Activated naive CD8-positive, alpha-beta T cell treated with anti-CD3 and anti-CD28 coated beads, Interleukin-2, amount 50 U/mL, for 24 hours (primary cell): ENCODE measurements at regions not wholly inside any gene's neighbourhood (a gene's known extent, or its start where the extent isn't known, plus 50 kb on each side); places are given as distances from the start of the nearest gene placed in this dataset.
"Not testable (repeated sequence)": the region's sequence is repeated elsewhere in the genome, so short reads cannot be mapped to it uniquely, and the experiment has no call there.

Source experiments
- ATAC-seq: fragments of 150-1000 bp; cut with Tn5 transposase; one replicate; pipeline ENCODE4 v1.10.0; 2021
- DNase-seq: peaks from one replicate; pipeline ENCODE4 v3.0.0; 2021
- H3K27ac Mint-ChIP-seq: one replicate; pipeline ENCODE4 v1.8.0; 2021; ENCODE audit warnings: mild to moderate bottlenecking, mixed read lengths
- H3K27me3 Mint-ChIP-seq: one replicate; pipeline ENCODE4 v1.8.0; 2021; ENCODE audit warnings: mixed read lengths
- H3K36me3 Mint-ChIP-seq: one replicate; pipeline ENCODE4 v1.8.0; 2021; ENCODE audit warnings: low read depth, mixed read lengths
- H3K4me1 Mint-ChIP-seq: one replicate; pipeline ENCODE4 v1.8.0; 2021; ENCODE audit warnings: mixed read lengths
- H3K4me3 Mint-ChIP-seq: one replicate; pipeline ENCODE4 v1.8.0; 2021; ENCODE audit warnings: mild to moderate bottlenecking, moderate library complexity, mixed read lengths
- H3K9me3 Mint-ChIP-seq: one replicate; pipeline ENCODE4 v1.8.0; 2021; ENCODE audit warnings: mixed read lengths

GRCh38 chr4:3948210-3948609 is 182.0 kb downstream of the ADRA2C start:
- H3K4me3 Mint-ChIP-seq, ATAC-seq, H3K27ac Mint-ChIP-seq, H3K27me3 Mint-ChIP-seq, H3K36me3 Mint-ChIP-seq, DNase-seq, H3K9me3 Mint-ChIP-seq, H3K4me1 Mint-ChIP-seq: not testable (repeated sequence)

DNA sequence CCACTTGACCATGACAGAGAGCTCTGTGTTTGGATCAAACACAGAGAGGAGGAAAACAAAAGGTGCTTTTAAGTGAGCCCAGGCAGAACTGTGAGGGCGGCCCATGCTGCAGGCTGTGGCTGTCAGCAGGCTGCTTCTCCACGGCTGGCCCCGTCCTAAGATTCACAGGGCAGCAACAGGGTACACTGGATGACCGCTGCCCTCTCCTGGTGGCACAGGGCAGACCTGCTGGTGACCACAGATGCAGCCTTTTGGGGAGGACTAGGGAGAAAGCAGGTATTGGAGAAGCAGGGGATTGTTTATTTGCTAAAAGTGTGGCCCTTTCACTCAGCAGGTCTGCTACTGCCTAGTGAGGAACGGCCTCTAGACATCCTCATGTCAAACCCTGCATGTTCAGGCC is 183.7 kb downstream of the ADRA2C start:
- DNase-seq, H3K36me3 Mint-ChIP-seq, H3K9me3 Mint-ChIP-seq, ATAC-seq, H3K4me3 Mint-ChIP-seq, H3K27ac Mint-ChIP-seq, H3K27me3 Mint-ChIP-seq: not testable (repeated sequence)
- peaks cover 13% of the 10 kb centered on the region for H3K4me1 Mint-ChIP-seq

DNA sequence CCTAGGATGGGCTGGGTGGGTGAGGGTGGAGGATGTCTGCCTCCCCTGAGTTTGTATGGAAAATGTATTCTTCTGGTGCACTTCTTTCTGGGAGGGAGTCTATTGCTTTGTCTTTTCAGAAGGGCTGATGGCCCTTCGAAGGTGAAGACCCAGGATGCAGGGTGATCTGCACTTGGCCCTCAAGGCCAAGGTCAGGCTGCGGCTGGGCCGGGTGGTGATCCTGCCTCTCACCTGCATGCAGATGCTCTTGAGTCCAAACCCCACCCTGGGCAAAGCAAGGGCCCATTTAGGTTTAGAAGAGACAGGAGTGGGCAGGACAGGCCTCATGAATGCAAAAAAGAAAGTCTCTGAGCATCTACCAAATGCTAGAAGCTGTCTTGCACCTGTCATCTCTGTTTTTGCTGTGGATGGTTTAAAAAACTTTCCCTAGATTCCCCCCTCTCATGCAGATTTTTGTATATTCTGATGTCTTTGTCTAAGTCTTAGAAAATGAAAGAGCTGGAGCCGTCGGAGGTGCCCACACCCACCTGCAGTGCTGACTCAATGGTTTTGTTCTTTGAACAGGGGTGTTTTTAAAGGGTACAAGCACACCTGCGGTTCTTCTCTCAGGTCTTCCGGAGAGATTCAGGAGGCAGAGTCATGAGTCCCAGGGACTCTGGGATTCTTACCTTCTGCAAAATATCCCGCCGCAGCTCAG is 186.4 kb downstream of the ADRA2C start:
- H3K36me3 Mint-ChIP-seq, H3K27me3 Mint-ChIP-seq, H3K27ac Mint-ChIP-seq, H3K4me3 Mint-ChIP-seq, H3K9me3 Mint-ChIP-seq, DNase-seq, ATAC-seq: not testable (repeated sequence)
- H3K4me1 Mint-ChIP-seq = peaks cover 17% of the 10 kb centered on the region

- H3K9me3 Mint-ChIP-seq, H3K27me3 Mint-ChIP-seq, H3K36me3 Mint-ChIP-seq, DNase-seq, H3K4me3 Mint-ChIP-seq, H3K27ac Mint-ChIP-seq, ATAC-seq: not testable (repeated sequence)
- H3K4me1 Mint-ChIP-seq = peaks cover 17% of the 10 kb centered on the region
Measured at GRCh38 chr4:3953140-3953489, 186.9 kb downstream of the ADRA2C start.

DNA sequence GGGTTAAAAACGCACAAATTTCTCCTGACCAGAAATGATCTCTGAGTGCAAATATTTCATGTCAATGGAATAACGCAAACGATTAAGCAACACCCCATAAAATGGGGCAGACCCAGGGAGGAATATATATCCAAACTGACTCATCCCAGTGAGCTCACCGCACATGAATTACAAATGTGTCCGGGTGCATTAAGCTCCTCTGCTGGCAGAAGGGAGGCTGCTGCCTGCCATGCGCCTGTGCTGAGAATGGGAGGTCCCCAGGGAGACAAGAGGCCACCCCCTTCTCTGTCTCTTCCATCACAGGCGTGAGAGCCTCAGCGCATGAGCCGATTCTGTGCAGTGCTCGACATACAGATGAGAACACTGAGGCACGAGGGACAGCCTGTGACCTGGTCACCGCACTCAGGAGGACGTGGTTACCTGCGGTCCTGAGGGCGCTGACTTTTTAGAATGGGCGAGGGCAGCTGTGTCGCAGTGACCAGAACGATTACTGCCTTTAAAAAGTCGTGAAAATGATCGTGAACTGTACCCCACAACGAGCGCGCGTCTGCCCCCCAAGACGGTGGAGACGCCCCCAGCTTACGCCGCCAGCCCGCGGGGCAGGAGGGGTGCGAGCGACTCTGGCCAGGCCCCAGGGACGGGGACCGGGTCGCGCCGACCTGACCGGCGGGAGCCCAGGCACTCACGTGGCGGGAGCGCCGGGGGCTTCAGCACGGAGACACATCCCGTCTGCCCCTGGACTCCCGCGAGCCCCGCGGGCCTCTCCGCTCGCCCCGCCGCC is 188.5 kb downstream of the ADRA2C start:
- not testable (repeated sequence) for H3K27me3 Mint-ChIP-seq, ATAC-seq, H3K9me3 Mint-ChIP-seq, H3K36me3 Mint-ChIP-seq
- Mint-ChIP-seq H3K27ac (peak overlapping the region; percentile 98), H3K4me1 (peaks cover 17% of the 10 kb centered on the region), H3K4me3 (peak overlapping the region; percentile 94)
- peak; percentile 73 for DNase-seq

GRCh38 chr4:3955321-3956164 is 189.4 kb downstream of the ADRA2C start:
- H3K9me3 Mint-ChIP-seq, H3K36me3 Mint-ChIP-seq, H3K27me3 Mint-ChIP-seq: not testable (repeated sequence)
- ATAC-seq = peak; percentile 100
- peak; percentile 99 for DNase-seq
- peak overlapping the region; percentile 94 for H3K4me3 Mint-ChIP-seq
- H3K4me1 Mint-ChIP-seq = peaks cover 17% of the 10 kb centered on the region
- H3K27ac Mint-ChIP-seq = peak overlapping the region; percentile 98

DNA sequence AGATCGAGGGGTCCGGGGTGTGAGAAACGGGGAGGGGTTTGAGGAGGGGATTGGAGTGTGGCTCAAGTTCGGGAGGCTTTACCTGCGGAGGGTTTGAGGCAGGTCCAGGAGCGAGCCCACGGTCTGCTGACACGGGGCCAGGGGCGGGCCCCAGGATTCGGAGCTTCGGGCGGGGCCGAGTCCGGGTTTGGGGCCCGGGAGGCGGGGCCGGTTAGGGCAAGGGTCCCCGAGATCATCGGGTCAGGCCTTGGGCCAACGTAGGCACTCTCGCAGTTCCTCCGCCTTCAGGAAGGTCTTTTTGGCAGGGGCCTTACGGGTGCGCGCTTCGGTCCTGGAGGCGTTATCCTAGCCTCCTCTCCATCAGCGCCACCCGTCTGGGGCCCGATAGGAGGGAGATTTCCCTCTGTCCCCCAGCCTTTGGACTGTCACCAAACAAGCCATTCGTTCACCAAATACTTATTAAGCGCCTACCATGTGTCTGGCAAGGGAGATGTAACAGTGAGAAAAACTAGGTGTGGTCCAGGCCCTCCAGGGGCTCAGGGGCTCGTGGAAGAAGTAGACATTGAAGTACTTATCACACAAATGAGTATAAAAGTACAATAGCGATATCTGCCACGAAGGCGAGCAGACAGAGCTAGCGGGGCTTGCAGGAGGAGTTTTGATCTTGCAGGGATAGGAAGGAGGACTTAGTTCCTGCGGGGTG is 190.1 kb downstream of the ADRA2C start:
- H3K36me3 Mint-ChIP-seq, ATAC-seq, H3K9me3 Mint-ChIP-seq, H3K27me3 Mint-ChIP-seq, DNase-seq: not testable (repeated sequence)
- Mint-ChIP-seq H3K27ac (peak overlapping the region; percentile 98), H3K4me1 (peaks cover 17% of the 10 kb centered on the region), H3K4me3 (peak overlapping the region; percentile 94)

DNA sequence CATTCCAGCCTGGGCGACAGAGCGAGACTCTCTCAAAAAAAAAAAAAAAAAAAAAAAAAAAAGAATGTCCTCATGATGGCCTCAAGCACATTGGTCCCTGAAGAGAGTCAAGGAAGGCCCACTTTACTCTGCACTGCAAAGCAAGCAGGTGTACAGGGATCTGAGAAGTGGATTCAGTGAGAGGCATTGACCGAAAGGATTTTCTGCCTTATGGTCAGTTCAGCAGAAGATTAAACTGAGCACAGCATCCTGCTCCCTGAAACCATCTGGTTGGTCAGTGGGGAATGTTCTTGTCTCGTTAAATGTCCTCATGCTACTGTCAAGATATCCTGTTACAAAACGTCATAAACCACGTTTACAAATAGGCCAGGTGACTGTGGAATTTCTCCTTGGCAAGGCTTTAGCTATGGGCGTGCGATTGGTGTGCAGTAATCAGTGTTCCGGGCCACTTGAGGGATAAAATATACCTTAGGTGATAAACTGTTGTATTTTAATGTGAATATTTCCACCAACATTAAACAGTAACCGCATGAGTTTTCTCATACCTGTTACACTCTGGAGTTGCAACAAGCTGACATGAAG is 195.0 kb downstream of the ADRA2C start:
- not testable (repeated sequence) for H3K4me1 Mint-ChIP-seq, ATAC-seq, H3K36me3 Mint-ChIP-seq, DNase-seq, H3K27ac Mint-ChIP-seq, H3K4me3 Mint-ChIP-seq, H3K27me3 Mint-ChIP-seq, H3K9me3 Mint-ChIP-seq

GRCh38 chr4:3964572-3965278 is 198.5 kb downstream of the ADRA2C start:
- H3K27ac Mint-ChIP-seq, H3K36me3 Mint-ChIP-seq, DNase-seq, H3K9me3 Mint-ChIP-seq, H3K4me1 Mint-ChIP-seq, H3K4me3 Mint-ChIP-seq, ATAC-seq: not testable (repeated sequence)
- H3K27me3 Mint-ChIP-seq = peaks cover 14% of the 10 kb centered on the region

DNA sequence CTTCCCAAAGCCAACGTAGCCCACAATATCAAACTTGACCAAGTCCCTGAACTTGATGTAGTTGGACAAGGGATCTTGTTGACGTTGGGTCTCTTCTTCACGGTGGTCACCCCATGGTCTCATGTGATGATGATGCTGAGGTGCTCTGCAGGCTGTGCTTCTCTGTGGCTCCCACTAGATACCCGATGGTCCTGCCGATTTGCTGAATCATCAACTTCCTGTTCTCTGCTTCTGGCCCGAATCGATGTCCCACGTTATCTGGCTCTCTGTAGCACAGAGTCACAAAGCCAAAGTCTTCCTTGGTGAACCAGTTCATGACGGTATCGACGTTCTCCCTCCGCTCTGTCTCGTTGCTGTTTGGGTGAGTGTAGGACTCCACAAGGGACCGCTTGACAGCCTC is 201.0 kb downstream of the ADRA2C start:
- H3K4me3 Mint-ChIP-seq, H3K4me1 Mint-ChIP-seq, H3K36me3 Mint-ChIP-seq, ATAC-seq, H3K27ac Mint-ChIP-seq, DNase-seq, H3K9me3 Mint-ChIP-seq: not testable (repeated sequence)
- H3K27me3 Mint-ChIP-seq = peaks cover 18% of the 10 kb centered on the region

- not testable (repeated sequence) for DNase-seq, H3K9me3 Mint-ChIP-seq, H3K4me1 Mint-ChIP-seq, H3K4me3 Mint-ChIP-seq, ATAC-seq, H3K27ac Mint-ChIP-seq, H3K36me3 Mint-ChIP-seq
- peaks cover 27% of the 10 kb centered on the region for H3K27me3 Mint-ChIP-seq
Measured at GRCh38 chr4:3972626-3973025, 206.4 kb downstream of the ADRA2C start.

- not testable (repeated sequence) for H3K36me3 Mint-ChIP-seq, H3K27ac Mint-ChIP-seq, ATAC-seq, H3K9me3 Mint-ChIP-seq, H3K4me3 Mint-ChIP-seq, H3K4me1 Mint-ChIP-seq, DNase-seq
- peaks cover 27% of the 10 kb centered on the region for H3K27me3 Mint-ChIP-seq
Measured at GRCh38 chr4:3973581-3974200, 207.5 kb downstream of the ADRA2C start.

DNA sequence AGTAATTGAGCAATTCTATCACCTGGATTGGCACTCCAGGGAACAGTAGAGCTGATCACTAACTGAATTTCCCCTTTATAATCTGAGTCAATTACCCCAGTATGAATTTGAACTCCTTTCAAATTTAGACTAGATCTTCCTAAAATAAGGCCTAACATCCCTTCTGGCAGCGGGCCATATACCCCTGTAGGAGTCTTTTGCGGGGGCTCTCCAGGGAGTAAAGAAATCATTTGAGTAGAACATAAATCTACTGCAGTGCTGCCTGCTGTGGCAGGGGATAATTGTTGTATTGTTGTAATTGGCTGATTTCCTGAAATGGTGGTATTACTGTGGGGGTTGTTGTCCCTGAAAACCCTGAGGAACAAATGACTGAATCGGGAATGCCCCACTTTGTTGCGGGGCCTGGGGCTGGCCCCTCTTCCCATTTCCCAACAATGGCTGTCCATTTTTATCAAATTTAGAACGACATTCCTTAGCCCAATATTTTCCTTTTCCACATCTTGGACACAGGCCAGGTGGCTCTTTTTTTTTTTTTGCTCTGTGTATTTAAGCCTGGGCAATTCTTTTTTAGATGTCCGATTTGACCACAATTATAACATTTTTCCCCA is 217.4 kb downstream of the ADRA2C start:
- H3K4me1 Mint-ChIP-seq, H3K27ac Mint-ChIP-seq, ATAC-seq, DNase-seq, H3K36me3 Mint-ChIP-seq, H3K9me3 Mint-ChIP-seq, H3K4me3 Mint-ChIP-seq: not testable (repeated sequence)
- H3K27me3 Mint-ChIP-seq = peaks cover 10% of the 10 kb centered on the region
